Stimulated activated naive CD8-positive, alpha-beta T cell treated with anti-CD3 and anti-CD28 coated beads, Interleukin-15, Interleukin-2, amounts not matched to agents 100 ng/mL and 50 ng/mL, for 24 hours (primary cell): ENCODE measurements at regions not wholly inside any gene's neighbourhood (a gene's known extent, or its start where the extent isn't known, plus 50 kb on each side); places are given as distances from the start of the nearest gene placed in this dataset.
"Not testable (repeated sequence)": the region's sequence is repeated elsewhere in the genome, so short reads cannot be mapped to it uniquely, and the experiment has no call there.

Experiments
- H3K27ac Mint-ChIP-seq: one replicate; pipeline ENCODE4 v1.8.0; 2021; ENCODE audit warnings: mild to moderate bottlenecking, mixed read lengths
- H3K27me3 Mint-ChIP-seq: one replicate; pipeline ENCODE4 v1.8.0; 2021; ENCODE audit warnings: mixed read lengths
- H3K36me3 Mint-ChIP-seq: one replicate; pipeline ENCODE4 v1.8.0; 2021; ENCODE audit warnings: low read depth, mixed read lengths
- H3K4me1 Mint-ChIP-seq: one replicate; pipeline ENCODE4 v1.8.0; 2021; ENCODE audit warnings: low read depth, mixed read lengths
- H3K4me3 Mint-ChIP-seq: one replicate; pipeline ENCODE4 v1.8.0; 2021; ENCODE audit warnings: mild to moderate bottlenecking, mixed read lengths
- H3K9me3 Mint-ChIP-seq: one replicate; pipeline ENCODE4 v1.8.0; 2021; ENCODE audit warnings: mixed read lengths

- no peaks in the 10 kb centered on the region for H3K36me3 Mint-ChIP-seq
- no peaks in the 10 kb centered on the region for H3K9me3 Mint-ChIP-seq
- no peaks in the 10 kb centered on the region for H3K4me1 Mint-ChIP-seq
- H3K27ac Mint-ChIP-seq: no peak overlapping the region
- no peak overlapping the region for H3K4me3 Mint-ChIP-seq
- no peaks in the 10 kb centered on the region for H3K27me3 Mint-ChIP-seq
Observed at GRCh38 chr19:28642787-28643683, 569.9 kb downstream of the UQCRFS1 start.

- no peaks in the 10 kb centered on the region for H3K36me3 Mint-ChIP-seq
- H3K4me1 Mint-ChIP-seq: no peaks in the 10 kb centered on the region
- H3K27ac Mint-ChIP-seq: no peak overlapping the region
- no peak overlapping the region for H3K4me3 Mint-ChIP-seq
- H3K9me3 Mint-ChIP-seq: no peaks in the 10 kb centered on the region
- no peaks in the 10 kb centered on the region for H3K27me3 Mint-ChIP-seq
Observed at GRCh38 chr19:28641395-28641794, 571.6 kb downstream of the UQCRFS1 start.

GRCh38 chr19:28640506-28640905 lies 572.4 kb downstream of the UQCRFS1 start:
- H3K27me3 Mint-ChIP-seq: no peaks in the 10 kb centered on the region
- no peaks in the 10 kb centered on the region for H3K4me1 Mint-ChIP-seq
- no peak overlapping the region for H3K4me3 Mint-ChIP-seq
- H3K9me3 Mint-ChIP-seq: no peaks in the 10 kb centered on the region
- H3K36me3 Mint-ChIP-seq: no peaks in the 10 kb centered on the region
- no peak overlapping the region for H3K27ac Mint-ChIP-seq

GRCh38 chr19:28638445-28638844 lies 574.5 kb downstream of the UQCRFS1 start:
- H3K4me1 Mint-ChIP-seq: no peaks in the 10 kb centered on the region
- peaks cover 4% of the 10 kb centered on the region for H3K9me3 Mint-ChIP-seq
- no peaks in the 10 kb centered on the region for H3K36me3 Mint-ChIP-seq
- H3K27me3 Mint-ChIP-seq: peaks cover 4% of the 10 kb centered on the region
- no peak overlapping the region for H3K4me3 Mint-ChIP-seq
- H3K27ac Mint-ChIP-seq: no peak overlapping the region

GRCh38 chr19:28636706-28637105 lies 576.2 kb downstream of the UQCRFS1 start:
- H3K4me1 Mint-ChIP-seq: peaks cover 11% of the 10 kb centered on the region
- H3K27me3 Mint-ChIP-seq: peaks cover 4% of the 10 kb centered on the region
- peaks cover 4% of the 10 kb centered on the region for H3K9me3 Mint-ChIP-seq
- H3K27ac Mint-ChIP-seq: no peak overlapping the region
- no peaks in the 10 kb centered on the region for H3K36me3 Mint-ChIP-seq
- H3K4me3 Mint-ChIP-seq: no peak overlapping the region

- Mint-ChIP-seq H3K27ac (no peak overlapping the region), H3K9me3 (peaks cover 4% of the 10 kb centered on the region), H3K4me1 (peaks cover 11% of the 10 kb centered on the region), H3K27me3 (peaks cover 4% of the 10 kb centered on the region), H3K4me3 (no peak overlapping the region), H3K36me3 (no peaks in the 10 kb centered on the region)
Observed at GRCh38 chr19:28636016-28636629, 576.8 kb downstream of the UQCRFS1 start.

GRCh38 chr19:28634837-28635236 lies 578.1 kb downstream of the UQCRFS1 start:
- H3K4me1 Mint-ChIP-seq: peaks cover 11% of the 10 kb centered on the region
- H3K27me3 Mint-ChIP-seq: peaks cover 4% of the 10 kb centered on the region
- H3K4me3 Mint-ChIP-seq: no peak overlapping the region
- no peaks in the 10 kb centered on the region for H3K36me3 Mint-ChIP-seq
- H3K9me3 Mint-ChIP-seq: peaks cover 4% of the 10 kb centered on the region
- H3K27ac Mint-ChIP-seq: no peak overlapping the region

- no peaks in the 10 kb centered on the region for H3K36me3 Mint-ChIP-seq
- H3K4me3 Mint-ChIP-seq: no peak overlapping the region
- no peak overlapping the region for H3K27ac Mint-ChIP-seq
- peaks cover 11% of the 10 kb centered on the region for H3K4me1 Mint-ChIP-seq
- peaks cover 4% of the 10 kb centered on the region for H3K9me3 Mint-ChIP-seq
- peaks cover 4% of the 10 kb centered on the region for H3K27me3 Mint-ChIP-seq
Observed at GRCh38 chr19:28634019-28634328, 579.0 kb downstream of the UQCRFS1 start.

GRCh38 chr19:28633319-28634018 lies 579.5 kb downstream of the UQCRFS1 start:
- no peak overlapping the region for H3K4me3 Mint-ChIP-seq
- H3K27me3 Mint-ChIP-seq: peaks cover 4% of the 10 kb centered on the region
- H3K4me1 Mint-ChIP-seq: peaks cover 11% of the 10 kb centered on the region
- peaks cover 6% of the 10 kb centered on the region for H3K9me3 Mint-ChIP-seq
- no peaks in the 10 kb centered on the region for H3K36me3 Mint-ChIP-seq
- no peak overlapping the region for H3K27ac Mint-ChIP-seq

- H3K27ac Mint-ChIP-seq: no peak overlapping the region
Observed at GRCh38 chr19:28632371-28633080, 580.4 kb downstream of the UQCRFS1 start.

GRCh38 chr19:28631961-28632360 lies 581.0 kb downstream of the UQCRFS1 start:
- Mint-ChIP-seq H3K4me1 (peaks cover 11% of the 10 kb centered on the region), H3K27me3 (peaks cover 4% of the 10 kb centered on the region), H3K27ac (no peak overlapping the region), H3K4me3 (no peak overlapping the region), H3K36me3 (no peaks in the 10 kb centered on the region), H3K9me3 (peaks cover 13% of the 10 kb centered on the region)

More at GRCh38 chr19:28632371-28633080, 580.4 kb downstream of the UQCRFS1 start:
- no peak overlapping the region for H3K4me3 Mint-ChIP-seq
- peaks cover 4% of the 10 kb centered on the region for H3K27me3 Mint-ChIP-seq
- H3K4me1 Mint-ChIP-seq: peaks cover 11% of the 10 kb centered on the region
- no peaks in the 10 kb centered on the region for H3K36me3 Mint-ChIP-seq
- peaks cover 13% of the 10 kb centered on the region for H3K9me3 Mint-ChIP-seq

- H3K4me1 Mint-ChIP-seq: peaks cover 5% of the 10 kb centered on the region
- no peaks in the 10 kb centered on the region for H3K27me3 Mint-ChIP-seq
- H3K9me3 Mint-ChIP-seq: peaks cover 17% of the 10 kb centered on the region
- H3K4me3 Mint-ChIP-seq: no peak overlapping the region
- H3K27ac Mint-ChIP-seq: no peak overlapping the region
- no peaks in the 10 kb centered on the region for H3K36me3 Mint-ChIP-seq
Observed at GRCh38 chr19:28627669-28628068, 585.3 kb downstream of the UQCRFS1 start.

GRCh38 chr19:28626407-28626806 lies 586.5 kb downstream of the UQCRFS1 start:
- H3K9me3 Mint-ChIP-seq: peaks cover 17% of the 10 kb centered on the region
- not testable (repeated sequence) for H3K36me3 Mint-ChIP-seq, H3K27me3 Mint-ChIP-seq, H3K4me1 Mint-ChIP-seq, H3K4me3 Mint-ChIP-seq, H3K27ac Mint-ChIP-seq

- H3K27ac Mint-ChIP-seq: no peak overlapping the region
- no peaks in the 10 kb centered on the region for H3K4me1 Mint-ChIP-seq
- no peaks in the 10 kb centered on the region for H3K27me3 Mint-ChIP-seq
- H3K36me3 Mint-ChIP-seq: no peaks in the 10 kb centered on the region
- H3K4me3 Mint-ChIP-seq: no peak overlapping the region
- peaks cover 4% of the 10 kb centered on the region for H3K9me3 Mint-ChIP-seq
Observed at GRCh38 chr19:28619816-28620429, 593.0 kb downstream of the UQCRFS1 start.
